Skin of body (tissue), 2 donors: ENCODE measurements at regions not wholly inside any gene's neighbourhood (a gene's known extent, or its start where the extent isn't known, plus 50 kb on each side); places are given as distances from the start of the nearest gene placed in this dataset. TPM values are rescaled to one million over a fixed set of nuclear protein-coding genes. Genes with fewer than 3 reads are reported as not detected.
"Not testable (repeated sequence)": the region's sequence is repeated elsewhere in the genome, so short reads cannot be mapped to it uniquely, and the experiment has no call there.

Experiments used
- DNase-seq: peaks from one replicate; lab custom pipeline; 2025; lab: John Stamatoyannopoulos, UW
- small RNA-seq: library from RNA; depleted of rRNA; stranded (forward); fragments of <200 nt; gene quantifications from one replicate; pipeline ENCODE3, GENCODE V24; 2014; ENCODE audit warnings: low replicate concordance

DNA sequence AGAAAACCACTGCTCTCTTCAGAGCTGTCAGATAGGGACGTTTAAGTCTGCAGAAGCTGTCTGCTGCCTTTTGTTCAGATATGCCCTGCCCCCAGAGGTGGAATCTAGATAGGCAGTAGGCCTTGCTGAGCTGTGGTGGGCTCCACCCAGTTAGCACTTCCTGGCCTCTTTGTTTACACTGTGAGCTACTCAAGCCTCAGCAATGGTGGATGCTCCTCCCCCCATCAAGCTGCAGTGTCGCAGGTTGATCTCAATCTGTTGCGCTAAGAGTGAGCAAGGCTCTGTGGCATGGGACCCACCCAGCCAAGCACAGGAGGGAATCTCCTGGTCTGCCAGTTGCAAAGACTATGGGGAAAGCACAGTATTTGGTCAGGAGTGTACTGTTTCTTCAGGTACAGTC, 59.2 kb upstream of the ZNF641 start:
- DNase-seq: not testable (repeated sequence)

GRCh38 chr12:48413388-48413787, 59.0 kb upstream of the ANP32D start:
- no peak for DNase-seq

DNA sequence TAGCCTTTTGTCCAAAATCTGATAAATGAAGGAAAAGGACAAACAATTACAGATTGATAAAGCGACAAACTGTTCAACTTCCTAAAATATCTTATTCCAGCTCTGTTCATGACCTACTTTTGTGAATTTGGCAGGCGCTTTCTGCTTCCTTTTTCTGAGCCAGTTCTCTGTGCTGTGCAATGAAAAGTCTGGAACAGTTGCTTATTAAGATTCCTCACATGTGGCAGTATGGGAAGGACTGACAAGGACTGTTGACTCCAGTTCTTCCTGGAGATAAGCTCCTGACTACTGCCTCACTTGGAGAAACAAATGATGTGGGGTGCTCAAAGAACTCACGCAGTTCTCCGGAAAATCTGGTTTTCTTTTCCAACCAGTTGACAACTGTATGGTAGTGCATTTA, 58.3 kb upstream of the ANP32D start:
- DNase-seq: peak; percentile 54

GRCh38 chr12:48419116-48419935, 53.0 kb upstream of the ANP32D start:
- no peak for DNase-seq

DNA sequence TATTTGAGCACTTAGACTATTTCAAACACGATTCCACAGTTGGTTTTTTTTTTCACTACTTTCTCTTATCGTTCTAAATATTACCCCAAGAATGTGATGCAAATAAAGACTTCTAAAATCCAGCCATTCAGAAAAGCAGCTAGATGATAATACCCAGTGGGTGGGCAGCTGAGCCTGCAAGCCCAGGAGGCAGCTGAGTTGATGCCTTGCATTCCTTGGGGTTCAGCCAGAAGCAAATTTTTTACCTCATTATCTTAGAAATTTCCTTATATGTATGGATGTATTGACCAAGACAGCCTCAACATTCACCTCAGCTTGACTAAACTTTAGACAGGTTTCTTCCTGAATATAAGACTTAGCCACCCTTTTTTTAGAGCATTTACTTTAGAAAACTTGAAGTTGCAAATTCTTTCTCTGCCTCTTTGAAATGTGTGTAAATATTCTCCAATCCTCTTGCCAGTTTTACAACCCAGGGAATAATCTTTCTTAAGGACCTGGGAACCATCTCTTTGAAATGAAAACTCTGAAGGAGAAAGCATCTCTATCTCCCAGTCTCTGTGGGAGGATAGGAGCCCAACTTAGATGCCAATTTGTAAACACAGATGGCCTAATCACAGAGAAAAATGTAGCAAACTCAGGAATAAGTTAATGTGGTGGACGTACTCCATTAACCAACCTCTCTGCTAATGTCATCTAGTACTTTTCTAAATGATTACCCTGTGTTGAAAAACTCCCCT, 52.2 kb upstream of the ANP32D start:
- DNase-seq: no peak

DNA sequence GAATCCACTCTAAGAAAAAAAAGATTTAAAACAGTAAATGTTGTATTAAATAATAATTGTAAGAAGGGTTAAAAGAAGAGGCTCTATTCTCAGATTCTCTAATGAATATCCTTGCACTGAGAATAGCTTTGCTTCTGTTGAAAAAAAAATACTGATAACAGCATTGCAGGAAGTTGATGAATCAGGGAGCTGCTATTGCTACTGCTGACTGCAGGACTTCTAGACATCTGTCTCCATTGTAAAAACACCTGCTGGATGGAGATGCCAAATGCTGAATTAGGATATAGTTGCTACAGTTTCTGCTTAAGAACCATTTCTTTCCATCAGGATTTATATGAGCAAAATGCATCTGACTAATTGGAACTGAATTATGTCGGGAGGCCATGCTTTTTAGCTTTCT, 50.3 kb upstream of the ANP32D start:
- DNase-seq: no peak

Small RNAs in the stretch of these regions (small RNA-seq; reads per million reads assigned to genes)
- gene OR8S21P: not detected
